Liver (tissue), 8 donors: ENCODE measurements at regions not wholly inside any gene's neighbourhood (a gene's known extent, or its start where the extent isn't known, plus 50 kb on each side); places are given as distances from the start of the nearest gene placed in this dataset.

Experiments used
- DNase-seq: peaks from one replicate; pipeline ENCODE4 v3.0.0-alpha.2; 2017; ENCODE audit warnings: low spot score
- H3K27ac ChIP-seq, 2 donors: one replicate each; pipeline ENCODE4 v1.7.0; 2013; ENCODE audit warnings: inconsistent platforms in 2 of 2, low read length in 2 of 2, control low read depth in 1 of 2, low read depth in 1 of 2, mild to moderate bottlenecking in 1 of 2
- H3K27me3 ChIP-seq, 4 donors: one replicate each; pipeline versions ENCODE4 v1.6.1 to v1.7.0; 2013; ENCODE audit warnings: low read length in 3 of 4, inconsistent platforms in 1 of 4, mild to moderate bottlenecking in 1 of 4, moderate library complexity in 1 of 4; ENCODE audit not compliant: control insufficient read depth in 4 of 4, insufficient read depth in 4 of 4
- H3K36me3 ChIP-seq, 4 donors: one replicate each; pipeline versions ENCODE4 v1.6.1 to v1.7.0; 2013; ENCODE audit warnings: low read length in 3 of 4, mild to moderate bottlenecking in 3 of 4, low read depth in 1 of 4, moderate library complexity in 1 of 4; ENCODE audit not compliant: control insufficient read depth in 4 of 4, insufficient read depth in 3 of 4
- H3K4me1 ChIP-seq, 4 donors: one replicate each; pipeline versions ENCODE4 v1.6.1 to v1.7.0; 2013; ENCODE audit warnings: low read length in 3 of 4, mild to moderate bottlenecking in 3 of 4, moderate library complexity in 1 of 4; ENCODE audit not compliant: control insufficient read depth in 4 of 4, insufficient read depth in 4 of 4
- H3K4me3 ChIP-seq, 3 donors: one replicate each; pipeline versions ENCODE4 v1.6.1 to v1.7.0; 2013; ENCODE audit warnings: low read length in 3 of 3, control low read depth in 1 of 3, low read depth in 1 of 3, mild to moderate bottlenecking in 1 of 3
- H3K9ac ChIP-seq, 2 donors: one replicate each; pipeline ENCODE4 v1.7.0; 2013; ENCODE audit warnings: low read length in 2 of 2, mild to moderate bottlenecking in 2 of 2, moderate library complexity in 2 of 2, control low read depth in 1 of 2, low read depth in 1 of 2
- H3K9me3 ChIP-seq, 4 donors: one replicate each; pipeline versions ENCODE4 v1.6.1 to v1.7.0; 2013; ENCODE audit warnings: low read length in 3 of 4; ENCODE audit not compliant: control insufficient read depth in 4 of 4
- EGR1 ChIP-seq, 2 donors: IDR thresholded peaks; 2 replicates each; pipeline ENCODE4 v1.6.1; 2016 to 2018; ENCODE audit warnings: antibody characterized with exemption in 2 of 2, low read depth in 2 of 2
- FOXA1 ChIP-seq: IDR thresholded peaks from 2 replicates; pipeline ENCODE4 v1.6.1; 2016; ENCODE audit warnings: antibody characterized with exemption
- FOXA2 ChIP-seq: IDR thresholded peaks from 2 replicates; pipeline ENCODE4 v1.6.1; 2016; ENCODE audit warnings: antibody characterized with exemption
- GABPA ChIP-seq, 2 donors: IDR thresholded peaks in 1 of 2; conservative IDR thresholded peaks in 1 of 2; 2 replicates each; pipeline ENCODE4 v1.6.1; 2016; ENCODE audit warnings: antibody characterized with exemption in 2 of 2, mild to moderate bottlenecking in 1 of 2, moderate library complexity in 1 of 2
- HNF4A ChIP-seq, 2 donors: conservative IDR thresholded peaks; 2 replicates each; pipeline ENCODE4 v1.6.1; 2016; ENCODE audit warnings: antibody characterized with exemption in 2 of 2, mild to moderate bottlenecking in 2 of 2
- HNF4G ChIP-seq: IDR thresholded peaks from 2 replicates; pipeline ENCODE4 v1.6.1; 2016; ENCODE audit warnings: antibody characterized with exemption
- JUND ChIP-seq, 2 donors: IDR thresholded peaks; 2 replicates each; pipeline ENCODE4 v1.6.1; 2016; ENCODE audit warnings: antibody characterized with exemption in 2 of 2
- NR2F2 ChIP-seq: IDR thresholded peaks from 2 replicates; pipeline ENCODE4 v1.6.1; 2016; ENCODE audit warnings: antibody characterized with exemption
- RAD21 ChIP-seq, 2 donors: IDR thresholded peaks; 2 replicates each; pipeline ENCODE4 v1.6.1; 2016; ENCODE audit warnings: antibody characterized with exemption in 2 of 2, mild to moderate bottlenecking in 2 of 2
- RXRA ChIP-seq, 2 donors: IDR thresholded peaks; 2 replicates each; pipeline ENCODE4 v1.6.1; 2017 to 2018; ENCODE audit warnings: antibody characterized with exemption in 2 of 2, mild to moderate bottlenecking in 1 of 2
- SP1 ChIP-seq: IDR thresholded peaks from 2 replicates; pipeline ENCODE4 v1.6.1; 2018; ENCODE audit warnings: antibody characterized with exemption, mild to moderate bottlenecking
- TAF1 ChIP-seq: conservative IDR thresholded peaks from 2 replicates; pipeline ENCODE4 v1.6.1; 2016; ENCODE audit warnings: antibody characterized with exemption, mild to moderate bottlenecking
- YY1 ChIP-seq: IDR thresholded peaks from 2 replicates; pipeline ENCODE4 v1.6.1; 2016; ENCODE audit warnings: antibody characterized with exemption, mild to moderate bottlenecking
- WGBS: extraction: QIAGEN DNeasy Blood & Tissue Kit; methylation state at CpG from one replicate; pipeline ENCODE4 v1.1.7; 2013; 5-methylcytosine and 5-hydroxymethylcytosine counted together
- TF ChIP-seq, protein P1 (sequence below): IDR thresholded peaks from 2 replicates; pipeline ENCODE4 v1.6.1; 2016; ENCODE audit warnings: antibody characterized with exemption
- TF ChIP-seq, protein P2 (sequence below): IDR thresholded peaks from 2 replicates; pipeline ENCODE4 v1.6.1; 2016; ENCODE audit warnings: antibody characterized with exemption, mild to moderate bottlenecking
- TF ChIP-seq, protein P3 (sequence below): fragments of 150-350 bp; IDR thresholded peaks from 2 replicates; pipeline ENCODE4 v1.5.1; 2017; ENCODE audit warnings: improper control_type of control experiment, low read depth, low read length; ENCODE audit not compliant: missing input control
- donor health status: healthy.
- donor health status: healthy.
- donor health status: healthy.
- donor health status: healthy.
- donor health status: healthy.

DNA sequence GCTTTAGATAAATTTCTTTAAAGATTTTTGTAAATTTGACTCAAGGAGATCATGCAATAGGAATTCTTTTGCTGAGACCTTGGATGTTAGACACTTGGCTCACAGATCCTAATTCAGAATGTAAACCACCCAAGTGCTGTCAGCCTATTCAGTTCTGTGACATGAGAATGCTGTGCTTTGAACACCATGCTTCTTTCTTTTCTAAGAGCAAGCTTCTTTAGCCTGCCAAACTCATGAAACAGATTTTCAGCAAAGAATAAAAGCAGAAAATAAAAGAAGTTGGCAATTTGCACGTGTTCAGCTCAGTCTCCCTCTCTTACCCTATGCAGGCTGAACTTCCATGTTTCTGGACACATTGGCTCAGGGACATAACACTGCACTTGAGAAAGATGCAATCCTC, 845.8 kb downstream of the UQCRFS1 start:
- Histone ChIP-seq H3K36me3 (no peaks in the 10 kb centered on the region), H3K27ac (no peak overlapping the region), H3K9me3 (no peaks in the 10 kb centered on the region), H3K9ac (no peak overlapping the region), H3K27me3 (no peaks in the 10 kb centered on the region), H3K4me1 (no peaks in the 10 kb centered on the region), H3K4me3 (no peak overlapping the region)
- TF ChIP-seq SP1 (no peak), EGR1 (IDR thresholded peaks at IDR 0.05; ENCODE audit: low read depth in 2 of 2) (no peak), RAD21 (IDR thresholded peaks at IDR 0.05) (no peak), TAF1 (no peak), YY1 (no peak), FOXA2 (no peak)
- TF ChIP-seq, protein P1, sequence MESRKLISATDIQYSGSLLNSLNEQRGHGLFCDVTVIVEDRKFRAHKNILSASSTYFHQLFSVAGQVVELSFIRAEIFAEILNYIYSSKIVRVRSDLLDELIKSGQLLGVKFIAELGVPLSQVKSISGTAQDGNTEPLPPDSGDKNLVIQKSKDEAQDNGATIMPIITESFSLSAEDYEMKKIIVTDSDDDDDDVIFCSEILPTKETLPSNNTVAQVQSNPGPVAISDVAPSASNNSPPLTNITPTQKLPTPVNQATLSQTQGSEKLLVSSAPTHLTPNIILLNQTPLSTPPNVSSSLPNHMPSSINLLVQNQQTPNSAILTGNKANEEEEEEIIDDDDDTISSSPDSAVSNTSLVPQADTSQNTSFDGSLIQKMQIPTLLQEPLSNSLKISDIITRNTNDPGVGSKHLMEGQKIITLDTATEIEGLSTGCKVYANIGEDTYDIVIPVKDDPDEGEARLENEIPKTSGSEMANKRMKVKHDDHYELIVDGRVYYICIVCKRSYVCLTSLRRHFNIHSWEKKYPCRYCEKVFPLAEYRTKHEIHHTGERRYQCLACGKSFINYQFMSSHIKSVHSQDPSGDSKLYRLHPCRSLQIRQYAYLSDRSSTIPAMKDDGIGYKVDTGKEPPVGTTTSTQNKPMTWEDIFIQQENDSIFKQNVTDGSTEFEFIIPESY, result no peak
- WGBS, result 43% methylated on average over 1 of the region's 1 CpG
- DNase-seq, result no peak

DNA sequence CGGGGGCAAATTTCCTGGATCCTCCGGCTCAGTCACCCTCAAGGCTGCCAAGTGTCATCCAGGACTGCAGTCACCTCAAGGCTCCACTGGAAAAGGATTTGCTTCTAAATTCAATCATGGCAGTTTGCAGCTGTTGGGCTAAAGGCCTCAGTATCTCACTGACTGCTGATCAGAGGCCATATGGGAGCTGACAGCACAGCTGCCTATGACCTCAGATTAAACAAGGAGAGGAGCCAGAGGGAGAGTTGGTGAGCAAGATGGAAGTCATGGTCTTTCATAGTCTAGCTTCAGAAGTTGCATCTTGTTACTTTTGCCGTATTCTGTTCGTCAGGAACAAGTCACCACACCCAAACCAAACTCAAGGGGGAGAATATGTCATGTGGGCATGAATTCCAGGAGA, 849.7 kb downstream of the UQCRFS1 start:
- Histone ChIP-seq H3K4me1 (no peaks in the 10 kb centered on the region), H3K9ac (no peak overlapping the region), H3K36me3 (no peaks in the 10 kb centered on the region), H3K9me3 (no peaks in the 10 kb centered on the region), H3K27ac (no peak overlapping the region), H3K27me3 (no peaks in the 10 kb centered on the region), H3K4me3 (no peak overlapping the region)
- no peak for TF ChIP-seq RXRA (IDR thresholded peaks at IDR 0.05)
- TF ChIP-seq EGR1 (IDR thresholded peaks at IDR 0.05; ENCODE audit: low read depth in 2 of 2), result no peak
- no peak for TF ChIP-seq NR2F2
- TF ChIP-seq GABPA (IDR thresholded peaks at IDR 0.05 in 1 of 2, conservative IDR thresholded peaks at IDR 0.05 in 1 of 2), result no peak
- TF ChIP-seq, protein P2, sequence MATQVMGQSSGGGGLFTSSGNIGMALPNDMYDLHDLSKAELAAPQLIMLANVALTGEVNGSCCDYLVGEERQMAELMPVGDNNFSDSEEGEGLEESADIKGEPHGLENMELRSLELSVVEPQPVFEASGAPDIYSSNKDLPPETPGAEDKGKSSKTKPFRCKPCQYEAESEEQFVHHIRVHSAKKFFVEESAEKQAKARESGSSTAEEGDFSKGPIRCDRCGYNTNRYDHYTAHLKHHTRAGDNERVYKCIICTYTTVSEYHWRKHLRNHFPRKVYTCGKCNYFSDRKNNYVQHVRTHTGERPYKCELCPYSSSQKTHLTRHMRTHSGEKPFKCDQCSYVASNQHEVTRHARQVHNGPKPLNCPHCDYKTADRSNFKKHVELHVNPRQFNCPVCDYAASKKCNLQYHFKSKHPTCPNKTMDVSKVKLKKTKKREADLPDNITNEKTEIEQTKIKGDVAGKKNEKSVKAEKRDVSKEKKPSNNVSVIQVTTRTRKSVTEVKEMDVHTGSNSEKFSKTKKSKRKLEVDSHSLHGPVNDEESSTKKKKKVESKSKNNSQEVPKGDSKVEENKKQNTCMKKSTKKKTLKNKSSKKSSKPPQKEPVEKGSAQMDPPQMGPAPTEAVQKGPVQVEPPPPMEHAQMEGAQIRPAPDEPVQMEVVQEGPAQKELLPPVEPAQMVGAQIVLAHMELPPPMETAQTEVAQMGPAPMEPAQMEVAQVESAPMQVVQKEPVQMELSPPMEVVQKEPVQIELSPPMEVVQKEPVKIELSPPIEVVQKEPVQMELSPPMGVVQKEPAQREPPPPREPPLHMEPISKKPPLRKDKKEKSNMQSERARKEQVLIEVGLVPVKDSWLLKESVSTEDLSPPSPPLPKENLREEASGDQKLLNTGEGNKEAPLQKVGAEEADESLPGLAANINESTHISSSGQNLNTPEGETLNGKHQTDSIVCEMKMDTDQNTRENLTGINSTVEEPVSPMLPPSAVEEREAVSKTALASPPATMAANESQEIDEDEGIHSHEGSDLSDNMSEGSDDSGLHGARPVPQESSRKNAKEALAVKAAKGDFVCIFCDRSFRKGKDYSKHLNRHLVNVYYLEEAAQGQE, result no peak
- no peak for TF ChIP-seq RAD21 (IDR thresholded peaks at IDR 0.05)
- TF ChIP-seq YY1, result no peak
- no peak for TF ChIP-seq TAF1
- TF ChIP-seq, protein P3, sequence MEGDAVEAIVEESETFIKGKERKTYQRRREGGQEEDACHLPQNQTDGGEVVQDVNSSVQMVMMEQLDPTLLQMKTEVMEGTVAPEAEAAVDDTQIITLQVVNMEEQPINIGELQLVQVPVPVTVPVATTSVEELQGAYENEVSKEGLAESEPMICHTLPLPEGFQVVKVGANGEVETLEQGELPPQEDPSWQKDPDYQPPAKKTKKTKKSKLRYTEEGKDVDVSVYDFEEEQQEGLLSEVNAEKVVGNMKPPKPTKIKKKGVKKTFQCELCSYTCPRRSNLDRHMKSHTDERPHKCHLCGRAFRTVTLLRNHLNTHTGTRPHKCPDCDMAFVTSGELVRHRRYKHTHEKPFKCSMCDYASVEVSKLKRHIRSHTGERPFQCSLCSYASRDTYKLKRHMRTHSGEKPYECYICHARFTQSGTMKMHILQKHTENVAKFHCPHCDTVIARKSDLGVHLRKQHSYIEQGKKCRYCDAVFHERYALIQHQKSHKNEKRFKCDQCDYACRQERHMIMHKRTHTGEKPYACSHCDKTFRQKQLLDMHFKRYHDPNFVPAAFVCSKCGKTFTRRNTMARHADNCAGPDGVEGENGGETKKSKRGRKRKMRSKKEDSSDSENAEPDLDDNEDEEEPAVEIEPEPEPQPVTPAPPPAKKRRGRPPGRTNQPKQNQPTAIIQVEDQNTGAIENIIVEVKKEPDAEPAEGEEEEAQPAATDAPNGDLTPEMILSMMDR, result no peak
- TF ChIP-seq FOXA2, result no peak
- TF ChIP-seq HNF4G, result no peak
- TF ChIP-seq SP1, result no peak
- TF ChIP-seq FOXA1, result no peak
- TF ChIP-seq, protein P1, result no peak
- no peak for TF ChIP-seq JUND (IDR thresholded peaks at IDR 0.05)
- no peak for TF ChIP-seq HNF4A (conservative IDR thresholded peaks at IDR 0.05)
- 71% methylated on average over 4 of the region's 4 CpGs for WGBS
- no peak for DNase-seq
